DMS153 (cell line): ENCODE measurements at regions not wholly inside any gene's neighbourhood (a gene's known extent, or its start where the extent isn't known, plus 50 kb on each side); places are given as distances from the start of the nearest gene placed in this dataset.

Experiments
- DNase-seq: peaks from one replicate; lab custom pipeline; 2025; lab: John Stamatoyannopoulos, UW

- DNase-seq, result no peak
Observed at GRCh38 chr10:105879401-105879800, 1238.3 kb downstream of the SORCS3 start.

DNA sequence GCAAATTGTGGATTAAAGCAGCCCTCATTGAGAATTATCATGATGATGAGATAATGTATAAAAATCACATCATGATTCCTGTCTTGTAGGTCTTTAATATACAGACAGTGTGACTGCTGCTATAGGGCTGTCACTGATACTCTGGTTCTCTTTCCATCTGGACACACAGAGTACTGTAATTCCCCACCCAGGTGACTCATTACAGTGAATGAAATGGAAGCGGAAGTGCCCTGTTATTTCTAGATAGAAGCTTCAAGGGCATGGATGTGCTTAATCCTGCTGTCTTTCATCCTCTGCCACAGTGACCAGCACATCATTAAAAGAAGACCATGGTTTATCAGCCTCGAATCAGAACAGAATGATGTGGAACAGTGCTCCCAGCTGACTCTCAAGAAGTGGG lies 1234.0 kb downstream of the SORCS3 start:
- DNase-seq, result no peak

DNA sequence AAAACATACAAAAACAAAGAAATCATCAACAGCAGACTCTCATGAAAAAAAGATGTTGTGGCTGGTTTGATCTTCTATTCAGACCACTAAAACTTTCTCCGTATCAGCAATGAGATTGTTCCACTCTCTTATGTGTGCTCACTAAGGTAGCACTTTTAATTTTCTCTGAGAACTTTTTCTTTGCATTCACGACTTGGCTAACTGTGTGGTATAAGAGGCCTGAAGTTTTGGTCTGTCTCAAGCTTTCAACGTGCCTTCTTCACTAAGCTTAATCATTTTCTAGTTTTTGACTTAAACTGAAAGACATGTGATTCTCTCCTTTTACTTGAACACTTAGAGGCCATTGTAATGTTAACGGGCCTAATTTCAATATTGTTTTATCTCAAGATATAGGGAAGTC lies 1231.6 kb downstream of the SORCS3 start:
- DNase-seq, result no peak

GRCh38 chr10:105868935-105869334 lies 1227.8 kb downstream of the SORCS3 start:
- no peak for DNase-seq

DNA sequence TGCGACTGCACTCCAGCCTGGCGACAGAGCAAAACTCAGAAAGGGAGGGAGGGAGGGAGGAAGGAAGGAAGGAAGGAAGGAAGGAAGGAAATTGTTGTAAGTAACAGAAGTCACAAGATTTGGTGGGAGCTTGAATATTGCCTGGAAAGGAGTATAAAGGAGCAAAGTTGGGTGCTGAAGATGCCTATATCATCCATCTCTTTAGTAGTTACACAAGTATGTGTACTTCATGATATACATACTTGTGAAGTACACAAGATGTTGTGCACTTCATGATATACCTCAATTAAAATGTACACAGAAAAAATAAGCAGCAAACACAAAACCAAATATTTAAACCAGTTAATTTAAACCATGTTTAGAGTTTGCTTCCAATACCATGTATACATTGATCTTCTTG lies 1223.8 kb downstream of the SORCS3 start:
- DNase-seq, result no peak

- DNase-seq, result no peak
Observed at GRCh38 chr10:105857268-105858264, 1216.5 kb downstream of the SORCS3 start.

DNA sequence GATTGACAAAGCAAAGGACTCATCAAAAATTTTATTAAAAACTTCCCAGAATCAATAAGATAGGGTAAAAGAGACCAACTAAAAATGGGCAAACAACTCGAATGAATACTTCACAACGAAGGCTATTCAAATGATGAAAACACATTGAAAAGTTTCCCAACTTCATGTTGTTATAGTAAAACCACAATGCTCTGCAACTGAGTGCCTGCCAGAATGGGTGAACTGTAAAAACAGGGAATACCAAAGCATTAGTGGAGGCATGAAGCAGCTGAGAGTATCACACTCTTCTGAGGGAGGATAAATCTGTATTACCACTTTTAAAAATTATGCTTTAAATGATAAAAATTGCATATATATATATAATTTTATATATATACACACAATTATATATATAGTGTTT lies 1214.7 kb downstream of the SORCS3 start:
- no peak for DNase-seq

- DNase-seq, result no peak
Observed at GRCh38 chr10:105844676-105845570, 1203.8 kb downstream of the SORCS3 start.

GRCh38 chr10:105844241-105844640 lies 1203.2 kb downstream of the SORCS3 start:
- no peak for DNase-seq

DNA sequence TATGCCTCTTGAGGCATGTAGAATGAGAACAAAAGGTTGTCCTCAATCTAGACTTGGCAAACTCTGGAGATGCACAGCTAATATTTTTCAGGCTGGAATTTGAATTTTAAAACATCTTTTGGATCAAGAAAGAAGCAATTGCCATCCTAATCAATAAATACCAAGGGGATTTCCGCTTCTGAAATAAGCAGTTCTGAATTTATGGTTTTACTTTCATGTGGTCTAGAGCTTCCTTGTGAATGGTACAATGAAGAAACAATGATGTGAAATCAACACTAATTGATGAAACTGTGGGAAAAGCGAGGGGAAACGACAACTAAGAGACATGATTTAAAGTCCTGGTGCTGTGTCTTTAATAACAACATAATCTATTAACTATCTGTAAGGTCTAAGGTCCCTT lies 1202.7 kb downstream of the SORCS3 start:
- DNase-seq, result no peak

DNA sequence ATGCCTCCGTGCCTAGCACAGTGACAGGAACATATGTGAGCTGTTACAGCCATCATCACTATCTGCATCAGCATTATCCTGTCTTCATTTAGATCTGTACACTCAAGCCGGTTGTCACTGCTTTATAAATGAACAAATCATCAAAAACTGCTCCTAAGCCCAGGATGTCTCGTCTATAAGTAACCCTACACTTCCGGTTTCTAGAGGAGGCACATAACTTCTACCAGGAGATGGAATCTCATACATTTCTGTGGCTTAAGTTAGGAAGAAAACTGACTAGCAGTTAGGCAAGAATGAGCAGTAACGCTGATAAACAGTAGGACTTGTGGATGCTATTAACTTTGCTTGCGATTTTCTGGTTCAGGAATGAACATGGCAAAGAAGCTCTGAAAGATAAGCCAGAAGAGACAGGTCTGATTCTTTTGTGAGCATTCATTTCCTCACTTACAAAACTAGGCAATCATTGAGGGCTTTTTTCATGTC lies 1199.2 kb downstream of the SORCS3 start:
- no peak for DNase-seq

- DNase-seq, result no peak
Observed at GRCh38 chr10:105838392-105838791, 1197.3 kb downstream of the SORCS3 start.

DNA sequence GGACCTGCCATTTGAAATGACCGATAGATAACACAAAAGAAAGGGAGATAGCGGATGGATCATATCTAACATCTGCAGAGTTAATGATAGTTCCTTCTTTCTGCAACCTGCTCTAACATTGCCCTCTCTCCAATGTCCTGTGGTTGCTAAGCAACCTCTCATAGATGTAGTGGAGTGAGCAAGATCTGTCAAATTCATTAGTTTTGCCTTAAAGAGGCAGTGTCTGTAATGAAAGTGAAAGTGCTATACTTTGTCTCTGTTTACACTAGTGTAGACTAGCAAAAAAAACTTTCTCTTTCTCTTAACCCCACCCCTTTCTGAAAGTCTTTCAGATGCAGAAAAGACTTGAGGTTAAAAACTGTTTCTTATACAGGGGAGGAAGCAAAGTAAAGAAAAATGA lies 1196.9 kb downstream of the SORCS3 start:
- no peak for DNase-seq

GRCh38 chr10:105834261-105835059 lies 1193.4 kb downstream of the SORCS3 start:
- no peak for DNase-seq

DNA sequence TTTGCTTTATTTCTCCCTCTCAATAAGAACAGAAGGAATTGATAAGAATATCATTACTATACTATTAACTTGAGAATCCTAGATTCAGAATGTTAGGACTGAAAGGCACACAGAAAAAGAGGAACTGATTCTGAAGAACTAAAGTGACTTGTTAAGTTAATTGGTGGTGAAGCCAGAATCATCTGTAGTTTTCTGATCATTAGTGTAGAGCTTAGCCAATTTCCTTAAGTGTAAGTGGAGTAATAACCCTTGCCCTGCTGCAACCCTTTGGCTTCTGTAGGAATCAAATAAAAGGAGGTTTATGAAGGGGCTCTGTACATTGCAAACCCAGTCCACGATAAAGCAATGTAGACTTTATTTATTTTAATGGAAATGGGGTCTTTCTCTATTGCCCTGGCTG lies 1186.0 kb downstream of the SORCS3 start:
- DNase-seq, result no peak

- DNase-seq, result no peak
Observed at GRCh38 chr10:105807935-105808587, 1167.0 kb downstream of the SORCS3 start.

GRCh38 chr10:105803206-105803605 lies 1162.1 kb downstream of the SORCS3 start:
- DNase-seq, result no peak

GRCh38 chr10:105800641-105801040 lies 1159.6 kb downstream of the SORCS3 start:
- DNase-seq, result no peak

DNA sequence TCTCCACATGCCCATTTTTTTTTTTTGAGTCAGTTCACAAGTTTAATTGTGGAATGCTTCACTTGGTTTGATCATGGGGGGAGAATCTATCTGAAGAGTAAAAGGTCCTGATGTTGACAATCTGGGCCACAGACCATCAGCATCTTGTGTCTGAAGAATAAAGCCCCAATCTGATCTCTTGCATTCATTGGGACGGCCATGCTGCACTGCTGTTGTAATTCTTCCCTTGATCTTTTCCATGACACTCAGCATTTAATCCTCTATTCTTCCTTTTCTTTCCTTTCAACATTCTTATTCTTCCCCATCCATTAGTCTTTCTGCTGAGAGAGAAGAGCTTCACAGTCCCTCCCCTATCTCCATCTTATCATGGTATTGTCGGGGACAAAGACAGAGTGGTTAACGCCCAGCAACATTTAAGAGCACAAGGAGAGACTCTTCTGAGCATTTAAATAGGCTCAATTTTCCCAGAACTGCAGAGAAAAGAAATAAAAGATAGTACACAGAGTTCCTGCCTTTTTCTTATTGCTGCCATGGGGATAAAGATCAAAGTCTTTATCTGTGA lies 1157.3 kb downstream of the SORCS3 start:
- DNase-seq, result no peak

DNA sequence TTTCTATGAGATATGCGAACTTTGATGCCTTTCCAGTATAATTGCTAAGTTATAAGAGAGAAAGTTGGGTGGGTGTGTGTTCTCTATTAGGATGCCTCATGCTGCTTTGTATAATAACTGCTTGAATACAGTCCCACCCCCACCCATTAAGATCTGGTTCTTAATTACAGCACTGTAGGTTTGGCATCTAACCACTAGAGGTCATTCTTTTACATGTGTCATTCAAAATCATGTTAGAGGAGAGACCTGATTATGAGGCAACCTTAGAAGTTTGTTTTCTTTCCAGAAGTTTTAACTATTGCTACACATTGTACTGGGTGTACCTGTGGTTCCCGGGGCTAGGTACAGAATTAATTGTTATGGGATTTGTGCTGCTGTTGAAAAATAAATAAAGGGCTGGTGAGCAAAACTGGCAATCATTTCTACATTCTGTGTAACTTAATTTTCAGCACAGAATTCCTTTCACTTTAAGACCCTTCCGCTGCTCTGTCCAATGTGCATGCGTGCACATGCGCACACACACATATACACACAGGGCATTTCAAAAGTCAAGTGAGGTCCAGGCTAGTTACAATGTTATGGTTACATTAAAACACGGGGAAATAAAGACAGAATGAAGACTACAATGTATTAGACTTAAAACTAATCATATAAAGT lies 1156.3 kb downstream of the SORCS3 start:
- no peak for DNase-seq
